ENCODE measurements at regions not wholly inside any gene's neighbourhood (a gene's known extent, or its start where the extent isn't known, plus 50 kb on each side); places are given as distances from the start of the nearest gene placed in this dataset.

DNA sequence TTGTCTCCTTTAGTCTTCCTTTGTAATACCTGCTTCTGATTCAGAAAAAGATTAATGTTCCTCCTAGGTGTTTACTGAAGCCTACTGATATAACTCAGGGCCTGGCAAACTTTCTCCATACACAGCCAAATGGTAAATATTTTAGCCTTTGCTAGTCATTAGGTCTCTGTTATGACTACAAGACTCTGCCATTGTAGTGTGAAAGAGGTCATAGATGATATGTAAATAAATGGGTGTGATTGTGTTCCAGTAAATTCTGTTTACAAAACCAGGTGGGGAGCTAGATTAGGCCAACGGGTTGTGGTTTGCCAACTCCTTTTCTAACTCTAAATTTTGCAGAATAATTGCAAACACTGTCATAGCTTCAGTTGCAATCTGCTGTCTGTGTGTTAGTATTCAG lies 568.1 kb upstream of the GNPDA2 start:
- DNase-seq (ENCODE audit: low read depth, low spot score) (no peak), FAIRE-seq (no peak)
- CTCF ChIA-PET, result no interaction called here
- dilution Hi-C loops (cut with MboI; ENCODE audit: extremely low pct_ligation_motif_present, low sequenced_read_pairs) (no loop called here), intact Hi-C loops (cut with micrococcal nuclease) (no loop called here)
- no peak for TF ChIP-seq FOS (IDR thresholded peaks at IDR 0.05; ENCODE audit: borderline replicate concordance, insufficient read depth, low read length)
- no peak for TF ChIP-seq POLR2A (IDR thresholded peaks at IDR 0.05; ENCODE audit: low read depth, low read length)
- TF ChIP-seq, protein P1, sequence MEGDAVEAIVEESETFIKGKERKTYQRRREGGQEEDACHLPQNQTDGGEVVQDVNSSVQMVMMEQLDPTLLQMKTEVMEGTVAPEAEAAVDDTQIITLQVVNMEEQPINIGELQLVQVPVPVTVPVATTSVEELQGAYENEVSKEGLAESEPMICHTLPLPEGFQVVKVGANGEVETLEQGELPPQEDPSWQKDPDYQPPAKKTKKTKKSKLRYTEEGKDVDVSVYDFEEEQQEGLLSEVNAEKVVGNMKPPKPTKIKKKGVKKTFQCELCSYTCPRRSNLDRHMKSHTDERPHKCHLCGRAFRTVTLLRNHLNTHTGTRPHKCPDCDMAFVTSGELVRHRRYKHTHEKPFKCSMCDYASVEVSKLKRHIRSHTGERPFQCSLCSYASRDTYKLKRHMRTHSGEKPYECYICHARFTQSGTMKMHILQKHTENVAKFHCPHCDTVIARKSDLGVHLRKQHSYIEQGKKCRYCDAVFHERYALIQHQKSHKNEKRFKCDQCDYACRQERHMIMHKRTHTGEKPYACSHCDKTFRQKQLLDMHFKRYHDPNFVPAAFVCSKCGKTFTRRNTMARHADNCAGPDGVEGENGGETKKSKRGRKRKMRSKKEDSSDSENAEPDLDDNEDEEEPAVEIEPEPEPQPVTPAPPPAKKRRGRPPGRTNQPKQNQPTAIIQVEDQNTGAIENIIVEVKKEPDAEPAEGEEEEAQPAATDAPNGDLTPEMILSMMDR (IDR thresholded peaks at IDR 0.05; ENCODE audit: extremely low read depth in 1 of 2, insufficient read depth in 1 of 2, low read depth in 1 of 2, low read length in 2 of 2), result no peak
- TF ChIP-seq JUN (IDR thresholded peaks at IDR 0.05; ENCODE audit: borderline replicate concordance, insufficient read depth, insufficient read length, low read depth), result no peak
- TF ChIP-seq POLR2AphosphoS5 (IDR thresholded peaks at IDR 0.05; ENCODE audit: insufficient read depth, low read depth, low read length), result no peak
- TF ChIP-seq, protein P2, sequence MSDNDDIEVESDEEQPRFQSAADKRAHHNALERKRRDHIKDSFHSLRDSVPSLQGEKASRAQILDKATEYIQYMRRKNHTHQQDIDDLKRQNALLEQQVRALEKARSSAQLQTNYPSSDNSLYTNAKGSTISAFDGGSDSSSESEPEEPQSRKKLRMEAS (IDR thresholded peaks at IDR 0.05; ENCODE audit: insufficient read depth, insufficient read length), result no peak
- TF ChIP-seq EZH2 (IDR thresholded peaks at IDR 0.05; ENCODE audit: borderline replicate concordance, low read depth, low read length, severe bottlenecking), result no peak
- no peak for TF ChIP-seq MYC (IDR thresholded peaks at IDR 0.05; ENCODE audit: low read depth, low read length)
- no peak for TF ChIP-seq GATA2 (IDR thresholded peaks at IDR 0.05; ENCODE audit: insufficient read depth, insufficient read length, low read depth, low read length)
- Histone ChIP-seq H3K27me3 (ENCODE audit: control insufficient read depth in 2 of 2, insufficient read depth in 2 of 2, low read length in 2 of 2) (no peaks in the 10 kb centered on the region), H3K36me3 (ENCODE audit: control insufficient read depth in 2 of 2, extremely low read depth in 1 of 2, insufficient read depth in 2 of 2, low read length in 2 of 2) (no peaks in the 10 kb centered on the region), H3K9me1 (replicated peaks; ENCODE audit: control insufficient read depth, extremely low read depth, insufficient read depth, low read length) (no peaks in the 10 kb centered on the region), H3K9ac (replicated peaks; ENCODE audit: extremely low read depth, insufficient read depth, low read length) (no peak overlapping the region), H3K4me2 (ENCODE audit: insufficient read depth, low read length) (no peak overlapping the region), H2AFZ (ENCODE audit: low read depth, low read length) (no peak overlapping the region), H3K79me2 (ENCODE audit: control insufficient read depth, insufficient read depth, low read length) (no peaks in the 10 kb centered on the region), H3K4me3 (replicated peaks in 1 of 3; ENCODE audit: insufficient read depth in 1 of 3, low read depth in 1 of 3, low read length in 3 of 3) (no peak overlapping the region), H3K27ac (ENCODE audit: insufficient read depth, low read depth, low read length) (no peak overlapping the region), H4K20me1 (replicated peaks; ENCODE audit: control insufficient read depth, extremely low read depth, insufficient read depth, low read length) (no peaks in the 10 kb centered on the region), H3K9me3 (replicated peaks; ENCODE audit: control insufficient read depth, insufficient read depth, low read length) (peaks cover 4% of the 10 kb centered on the region), H3K4me1 (ENCODE audit: control insufficient read depth, extremely low read depth, insufficient read depth, low read length) (no peaks in the 10 kb centered on the region)
- no TSS peak for BruUV-seq (replicated peaks)
- POLR2A ChIA-PET, result no interaction called here

Measured in endothelial cell of umbilical vein (primary cell).